HEK293 (cell line): ENCODE measurements at regions not wholly inside any gene's neighbourhood (a gene's known extent, or its start where the extent isn't known, plus 50 kb on each side); places are given as distances from the start of the nearest gene placed in this dataset.

Experiments
- CTCF ChIA-PET: fragments of 350-600 bp; formaldehyde crosslinking; extraction: SDS; loops from one replicate; lab custom pipeline; 2021; ENCODE audit warnings: antibody characterized with exemption; lab: Yijun Ruan, JAX
- POLR2A ChIA-PET: fragments of 300-600 bp; formaldehyde crosslinking; extraction: SDS; loops from one replicate; lab custom pipeline; 2020; ENCODE audit warnings: antibody characterized with exemption, inconsistent platforms; lab: Yijun Ruan, JAX
- H3K27ac ChIP-seq: fragments of 200-500 bp; sonication (Bioruptor generic); 2 replicates; pipeline ENCODE4 v1.5.1; 2014; ENCODE audit warnings: low read depth, low read length, control low read depth, inconsistent platforms; ENCODE audit errors: extremely low read depth
- H3K36me3 ChIP-seq, 2 experiments: fragments of 200-500 bp in 1 of 2; sonication (Bioruptor generic) in 1 of 2; 1 replicate in 1 of 2; 2 replicates in 1 of 2; pipeline ENCODE4 v1.5.1; 2014 to 2017; ENCODE audit warnings: inconsistent platforms in 2 of 2, low read length in 2 of 2; ENCODE audit not compliant: control insufficient read depth in 2 of 2, insufficient read depth in 1 of 2
- H3K4me1 ChIP-seq: fragments of 200-500 bp; sonication (Bioruptor generic); 2 replicates; pipeline ENCODE4 v1.5.1; 2014; ENCODE audit warnings: mild to moderate bottlenecking, low read length, inconsistent platforms; ENCODE audit not compliant: control insufficient read depth, insufficient read depth
- H3K4me3 ChIP-seq: 2 replicates; pipeline ENCODE4 v1.5.1; 2011; ENCODE audit warnings: low read depth, mild to moderate bottlenecking, control low read depth, low read length, moderate library complexity
- H3K9me3 ChIP-seq: fragments of 200-500 bp; sonication (Bioruptor generic); 2 replicates; pipeline ENCODE4 v1.5.1; 2014; ENCODE audit warnings: low read depth, low read length, inconsistent platforms; ENCODE audit not compliant: control insufficient read depth, insufficient read depth
- BCL11B ChIP-seq: fragments of 450-650 bp; formaldehyde crosslinking; IDR thresholded peaks from 2 replicates; pipeline ENCODE4 v1.5.1; 2016; ENCODE audit warnings: low read depth, missing biosample characterization, missing genetic modification characterization
- GLI2 ChIP-seq: fragments of 450-650 bp; formaldehyde crosslinking; IDR thresholded peaks from 2 replicates; pipeline ENCODE4; 2017; ENCODE audit warnings: missing biosample characterization, missing genetic modification characterization, low read depth, borderline replicate concordance
- HOXA7 ChIP-seq: sonication (generic); formaldehyde crosslinking; IDR thresholded peaks from 2 replicates; pipeline ENCODE4 v1.8.1; 2022; ENCODE audit warnings: missing genetic modification reagents, borderline replicate concordance
- KLF10 ChIP-seq: fragments of 450-650 bp; IDR thresholded peaks from 2 replicates; pipeline ENCODE4 v1.5.1; 2018; ENCODE audit warnings: missing biosample characterization, mild to moderate bottlenecking, missing genetic modification characterization
- KLF16 ChIP-seq: fragments of 450-650 bp; formaldehyde crosslinking; IDR thresholded peaks from 2 replicates; pipeline ENCODE4 v1.5.1; 2017; ENCODE audit warnings: missing biosample characterization, missing genetic modification characterization
- OSR2 ChIP-seq: fragments of 450-650 bp; formaldehyde crosslinking; IDR thresholded peaks from 2 replicates; pipeline ENCODE4 v1.5.1; 2016; ENCODE audit warnings: missing biosample characterization, missing genetic modification characterization
- ZBTB48 ChIP-seq: fragments of 450-650 bp; formaldehyde crosslinking; IDR thresholded peaks from 2 replicates; pipeline ENCODE4 v1.5.1; 2016; ENCODE audit warnings: missing biosample characterization, missing genetic modification characterization
- ZNF16 ChIP-seq: fragments of 450-650 bp; formaldehyde crosslinking; IDR thresholded peaks from 2 replicates; pipeline ENCODE4 v1.5.1; 2016; ENCODE audit warnings: low read depth, missing biosample characterization, missing genetic modification characterization
- ZNF274 ChIP-seq, 2 experiments: fragments of 200-500 bp in 1 of 2; fragments of 450-650 bp in 1 of 2; sonication (Bioruptor generic) in 1 of 2; formaldehyde crosslinking in 1 of 2; IDR thresholded peaks; 2 replicates each; pipeline versions ENCODE4 v1.5.1 to v1.6.1; 2014 to 2016; ENCODE audit warnings: borderline replicate concordance in 1 of 2, inconsistent platforms in 1 of 2, low read length in 1 of 2, missing biosample characterization in 1 of 2, missing genetic modification characterization in 1 of 2
- ZNF670 ChIP-seq: fragments of 450-650 bp; formaldehyde crosslinking; IDR thresholded peaks from 2 replicates; pipeline ENCODE4 v1.5.1; 2016; ENCODE audit warnings: missing biosample characterization, missing genetic modification characterization, low read depth
- ZNF768 ChIP-seq: fragments of 450-650 bp; formaldehyde crosslinking; IDR thresholded peaks from 2 replicates; pipeline ENCODE4 v1.5.1; 2018; ENCODE audit warnings: missing biosample characterization, mild to moderate bottlenecking, missing genetic modification characterization
- ZNF843 ChIP-seq: fragments of 450-650 bp; formaldehyde crosslinking; IDR thresholded peaks from 2 replicates; pipeline ENCODE4 v1.5.1; 2016; ENCODE audit warnings: missing biosample characterization, missing genetic modification characterization
- TF ChIP-seq, protein P1 (sequence below): fragments of 450-650 bp; formaldehyde crosslinking; IDR thresholded peaks from 2 replicates; pipeline ENCODE4 v1.5.1; 2016; ENCODE audit warnings: missing biosample characterization, missing genetic modification characterization
- TF ChIP-seq, protein P2 (sequence below): fragments of 450-650 bp; formaldehyde crosslinking; IDR thresholded peaks from 2 replicates; pipeline ENCODE4 v1.5.1; 2016; ENCODE audit warnings: missing biosample characterization, missing genetic modification characterization
- TF ChIP-seq, protein P3 (sequence below): fragments of 450-650 bp; formaldehyde crosslinking; conservative IDR thresholded peaks from 2 replicates; pipeline ENCODE4 v1.5.1; 2016; ENCODE audit warnings: low read depth, missing biosample characterization, missing genetic modification characterization
- TF ChIP-seq, protein P4 (sequence below): fragments of 450-650 bp; formaldehyde crosslinking; IDR thresholded peaks from 2 replicates; pipeline ENCODE4 v1.5.1; 2016; ENCODE audit warnings: missing biosample characterization, missing genetic modification characterization

DNA sequence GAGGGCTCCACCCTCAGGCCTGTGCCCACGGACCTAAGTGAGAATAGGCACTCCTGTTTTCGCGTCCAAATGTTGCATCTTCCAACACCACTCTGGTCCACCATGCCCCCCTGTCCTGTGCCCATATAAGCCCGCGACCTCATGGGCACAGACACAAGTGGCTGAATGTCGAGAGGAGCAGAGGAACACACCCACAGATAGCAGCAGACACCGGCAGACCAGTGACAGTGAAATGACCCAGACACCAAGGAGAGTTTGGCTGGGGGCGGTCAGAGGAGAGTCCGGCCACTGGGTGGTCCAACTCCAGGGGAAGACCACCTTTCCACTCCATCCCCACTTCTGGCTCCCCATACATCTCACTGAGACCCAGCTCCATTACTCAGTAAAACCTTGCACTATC lies 161.4 kb upstream of the DAB2 start (continued):
- TF ChIP-seq ZNF274 (IDR thresholded peaks at IDR 0.05; ENCODE audit: low read length) (no peak), ZNF274 (tag by site-specific recombination; IDR thresholded peaks at IDR 0.05; ENCODE audit: borderline replicate concordance) (no peak), KLF16 (tag by site-specific recombination) (no peak)
- TF ChIP-seq, protein P1, sequence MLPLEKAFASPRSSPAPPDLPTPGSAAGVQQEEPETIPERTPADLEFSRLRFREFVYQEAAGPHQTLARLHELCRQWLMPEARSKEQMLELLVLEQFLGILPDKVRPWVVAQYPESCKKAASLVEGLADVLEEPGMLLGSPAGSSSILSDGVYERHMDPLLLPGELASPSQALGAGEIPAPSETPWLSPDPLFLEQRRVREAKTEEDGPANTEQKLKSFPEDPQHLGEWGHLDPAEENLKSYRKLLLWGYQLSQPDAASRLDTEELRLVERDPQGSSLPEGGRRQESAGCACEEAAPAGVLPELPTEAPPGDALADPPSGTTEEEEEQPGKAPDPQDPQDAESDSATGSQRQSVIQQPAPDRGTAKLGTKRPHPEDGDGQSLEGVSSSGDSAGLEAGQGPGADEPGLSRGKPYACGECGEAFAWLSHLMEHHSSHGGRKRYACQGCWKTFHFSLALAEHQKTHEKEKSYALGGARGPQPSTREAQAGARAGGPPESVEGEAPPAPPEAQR = no peak

DNA sequence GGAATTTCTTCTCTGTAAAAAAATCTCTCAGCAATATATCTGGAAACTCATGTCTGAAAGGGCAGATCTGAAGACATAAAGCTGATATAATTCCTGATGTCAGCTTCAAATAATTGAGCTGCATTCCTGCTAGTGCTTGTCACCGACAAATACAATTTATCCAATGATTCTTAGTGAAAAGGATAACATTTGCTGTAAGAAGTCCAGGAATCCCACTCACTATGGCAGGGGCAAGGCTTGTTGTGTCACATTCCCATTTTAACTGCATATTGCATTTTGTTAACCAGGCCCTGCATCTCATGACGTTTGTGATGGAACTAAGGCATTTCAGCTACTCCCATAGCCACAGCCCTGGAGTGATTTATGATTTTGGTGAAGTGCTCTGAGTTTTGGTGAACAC lies 160.1 kb upstream of the DAB2 start:
- POLR2A ChIA-PET = no interaction called here
- Histone ChIP-seq H3K4me3 (no peak overlapping the region), H3K4me1 (no peaks in the 10 kb centered on the region), H3K9me3 (no peaks in the 10 kb centered on the region), H3K27ac (no peak overlapping the region)
- TF ChIP-seq GLI2 (tag by site-specific recombination) = no peak
- TF ChIP-seq, all 188 proteins: peak for 0
- no peaks in the 10 kb centered on the region for H3K36me3 ChIP-seq
- CTCF ChIA-PET = no interaction called here

DNA sequence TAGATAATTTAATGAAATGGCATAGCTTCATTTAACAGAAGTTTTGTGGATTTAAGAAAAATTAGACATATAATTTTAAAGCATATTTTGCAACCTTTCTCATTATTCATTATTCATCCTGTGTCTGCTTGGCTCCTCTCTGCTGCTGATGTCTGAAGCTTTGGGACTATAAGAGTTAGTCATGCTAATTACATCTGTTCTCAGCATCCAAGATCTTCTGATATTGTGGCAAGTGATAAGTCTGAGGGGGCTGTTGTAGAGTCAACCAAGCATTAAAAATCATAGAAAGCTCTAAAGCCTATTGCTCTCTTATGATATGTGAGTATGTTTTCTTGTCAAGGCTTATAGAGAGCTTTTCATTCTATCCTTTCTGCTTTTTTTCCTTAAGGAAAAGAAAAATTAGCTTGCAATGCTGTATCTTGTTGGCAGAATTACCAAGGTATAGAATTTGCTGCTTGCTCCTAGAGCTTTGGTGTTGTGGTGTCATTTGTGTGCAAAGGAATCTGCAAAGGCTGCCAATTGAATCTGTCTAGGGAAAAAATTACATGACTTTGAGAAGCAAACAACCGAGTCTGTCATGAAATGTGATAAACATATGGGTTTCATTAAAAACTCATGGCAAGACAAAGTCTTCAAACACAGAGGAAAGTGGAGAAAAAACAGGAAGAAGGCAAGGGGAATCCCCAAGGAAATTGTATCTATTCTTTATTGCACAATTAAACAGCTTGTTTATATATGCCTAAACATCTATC lies 156.1 kb upstream of the DAB2 start:
- no peak overlapping the region for H3K4me3 ChIP-seq
- TF ChIP-seq, protein P2, sequence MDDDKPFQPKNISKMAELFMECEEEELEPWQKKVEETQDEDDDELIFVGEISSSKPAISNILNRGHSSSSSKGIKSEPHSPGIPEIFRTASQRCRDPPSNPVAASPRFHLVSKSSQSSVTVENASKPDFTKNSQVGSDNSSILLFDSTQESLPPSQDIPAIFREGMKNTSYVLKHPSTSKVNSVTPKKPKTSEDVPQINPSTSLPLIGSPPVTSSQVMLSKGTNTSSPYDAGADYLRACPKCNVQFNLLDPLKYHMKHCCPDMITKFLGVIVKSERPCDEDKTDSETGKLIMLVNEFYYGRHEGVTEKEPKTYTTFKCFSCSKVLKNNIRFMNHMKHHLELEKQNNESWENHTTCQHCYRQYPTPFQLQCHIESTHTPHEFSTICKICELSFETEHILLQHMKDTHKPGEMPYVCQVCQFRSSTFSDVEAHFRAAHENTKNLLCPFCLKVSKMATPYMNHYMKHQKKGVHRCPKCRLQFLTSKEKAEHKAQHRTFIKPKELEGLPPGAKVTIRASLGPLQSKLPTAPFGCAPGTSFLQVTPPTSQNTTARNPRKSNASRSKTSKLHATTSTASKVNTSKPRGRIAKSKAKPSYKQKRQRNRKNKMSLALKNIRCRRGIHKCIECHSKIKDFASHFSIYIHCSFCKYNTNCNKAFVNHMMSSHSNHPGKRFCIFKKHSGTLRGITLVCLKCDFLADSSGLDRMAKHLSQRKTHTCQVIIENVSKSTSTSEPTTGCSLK (tag by site-specific recombination) = no peak
- TF ChIP-seq ZNF16 (tag by site-specific recombination) (no peak), ZNF670 (tag by site-specific recombination) (no peak), OSR2 (tag by site-specific recombination) (no peak), BCL11B (no peak), HOXA7 (CRISPR knock-in tag) (no peak), ZNF768 (tag by site-specific recombination) (no peak), KLF10 (no peak), ZNF843 (tag by site-specific recombination) (no peak), ZBTB48 (tag by site-specific recombination) (no peak)
- TF ChIP-seq, protein P3, sequence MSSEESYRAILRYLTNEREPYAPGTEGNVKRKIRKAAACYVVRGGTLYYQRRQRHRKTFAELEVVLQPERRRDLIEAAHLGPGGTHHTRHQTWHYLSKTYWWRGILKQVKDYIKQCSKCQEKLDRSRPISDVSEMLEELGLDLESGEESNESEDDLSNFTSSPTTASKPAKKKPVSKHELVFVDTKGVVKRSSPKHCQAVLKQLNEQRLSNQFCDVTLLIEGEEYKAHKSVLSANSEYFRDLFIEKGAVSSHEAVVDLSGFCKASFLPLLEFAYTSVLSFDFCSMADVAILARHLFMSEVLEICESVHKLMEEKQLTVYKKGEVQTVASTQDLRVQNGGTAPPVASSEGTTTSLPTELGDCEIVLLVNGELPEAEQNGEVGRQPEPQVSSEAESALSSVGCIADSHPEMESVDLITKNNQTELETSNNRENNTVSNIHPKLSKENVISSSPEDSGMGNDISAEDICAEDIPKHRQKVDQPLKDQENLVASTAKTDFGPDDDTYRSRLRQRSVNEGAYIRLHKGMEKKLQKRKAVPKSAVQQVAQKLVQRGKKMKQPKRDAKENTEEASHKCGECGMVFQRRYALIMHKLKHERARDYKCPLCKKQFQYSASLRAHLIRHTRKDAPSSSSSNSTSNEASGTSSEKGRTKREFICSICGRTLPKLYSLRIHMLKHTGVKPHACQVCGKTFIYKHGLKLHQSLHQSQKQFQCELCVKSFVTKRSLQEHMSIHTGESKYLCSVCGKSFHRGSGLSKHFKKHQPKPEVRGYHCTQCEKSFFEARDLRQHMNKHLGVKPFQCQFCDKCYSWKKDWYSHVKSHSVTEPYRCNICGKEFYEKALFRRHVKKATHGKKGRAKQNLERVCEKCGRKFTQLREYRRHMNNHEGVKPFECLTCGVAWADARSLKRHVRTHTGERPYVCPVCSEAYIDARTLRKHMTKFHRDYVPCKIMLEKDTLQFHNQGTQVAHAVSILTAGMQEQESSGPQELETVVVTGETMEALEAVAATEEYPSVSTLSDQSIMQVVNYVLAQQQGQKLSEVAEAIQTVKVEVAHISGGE (tag by site-specific recombination) = no peak
- TF ChIP-seq, protein P4, sequence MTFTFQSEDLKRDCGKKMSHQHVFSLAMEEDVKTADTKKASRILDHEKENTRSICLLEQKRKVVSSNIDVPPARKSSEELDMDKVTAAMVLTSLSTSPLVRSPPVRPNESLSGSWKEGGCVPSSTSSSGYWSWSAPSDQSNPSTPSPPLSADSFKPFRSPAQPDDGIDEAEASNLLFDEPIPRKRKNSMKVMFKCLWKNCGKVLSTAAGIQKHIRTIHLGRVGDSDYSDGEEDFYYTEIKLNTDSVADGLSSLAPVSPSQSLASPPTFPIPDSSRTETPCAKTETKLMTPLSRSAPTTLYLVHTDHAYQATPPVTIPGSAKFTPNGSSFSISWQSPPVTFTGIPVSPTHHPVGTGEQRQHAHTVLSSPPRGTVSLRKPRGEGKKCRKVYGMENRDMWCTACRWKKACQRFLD (tag by site-specific recombination) = no peak
- H3K9me3 ChIP-seq = no peaks in the 10 kb centered on the region
- POLR2A ChIA-PET = interaction anchor here (0.6 kb wide), 1 partner anchor 879 kb away, joined by 5 read pairs; no protein-coding TSS in a partner anchor
- CTCF ChIA-PET = interaction anchor here (0.6 to 1.2 kb wide), 14 partner anchors 9 to 1324 kb away, joined by 3 to 5 read pairs (median 4); no protein-coding TSS in a partner anchor
- H3K36me3 ChIP-seq = no peaks in the 10 kb centered on the region
- no peaks in the 10 kb centered on the region for H3K4me1 ChIP-seq
- H3K27ac ChIP-seq = no peak overlapping the region
